ENCODE measurements at regions not wholly inside any gene's neighbourhood (a gene's known extent, or its start where the extent isn't known, plus 50 kb on each side); places are given as distances from the start of the nearest gene placed in this dataset.

DNA sequence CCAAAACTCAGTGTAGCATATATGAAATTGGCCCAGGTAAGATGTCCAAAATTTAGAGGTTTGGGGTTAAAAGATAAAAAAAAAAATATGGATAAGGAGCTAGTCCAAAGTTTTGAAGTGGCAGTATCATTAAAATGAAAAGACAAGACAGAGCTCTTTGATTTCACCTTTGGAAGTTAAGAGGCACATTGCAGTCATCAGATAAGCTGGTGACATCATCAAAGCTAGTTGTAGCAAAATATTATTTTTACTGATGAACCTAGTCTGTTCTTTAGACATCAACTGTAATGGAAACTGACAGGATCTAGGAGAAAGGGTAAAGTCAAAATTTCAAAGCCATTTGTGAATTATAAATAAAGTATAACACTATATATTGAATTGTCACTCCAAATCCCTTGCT, 603.7 kb upstream of the CDH8 start:
- Histone ChIP-seq H3K27ac (no peak overlapping the region), H3K4me3 (no peak overlapping the region), H3K36me3 (no peaks in the 10 kb centered on the region), H3K27me3 (no peaks in the 10 kb centered on the region), H3K4me1 (peaks cover 0 to 21% (median 0%) of the 10 kb centered on the region in 12 donors), H3K9me3 (peaks cover 0 to 9% (median 0%) of the 10 kb centered on the region in 12 donors)
- intact Hi-C loops (cut with DNase I), result no loop called here
- no peak for TF ChIP-seq POLR2A (IDR thresholded peaks at IDR 0.05)
- no peak for TF ChIP-seq CTCF (IDR thresholded peaks at IDR 0.05)
- no peak for ATAC-seq
- DNase-seq, result no peak

DNA sequence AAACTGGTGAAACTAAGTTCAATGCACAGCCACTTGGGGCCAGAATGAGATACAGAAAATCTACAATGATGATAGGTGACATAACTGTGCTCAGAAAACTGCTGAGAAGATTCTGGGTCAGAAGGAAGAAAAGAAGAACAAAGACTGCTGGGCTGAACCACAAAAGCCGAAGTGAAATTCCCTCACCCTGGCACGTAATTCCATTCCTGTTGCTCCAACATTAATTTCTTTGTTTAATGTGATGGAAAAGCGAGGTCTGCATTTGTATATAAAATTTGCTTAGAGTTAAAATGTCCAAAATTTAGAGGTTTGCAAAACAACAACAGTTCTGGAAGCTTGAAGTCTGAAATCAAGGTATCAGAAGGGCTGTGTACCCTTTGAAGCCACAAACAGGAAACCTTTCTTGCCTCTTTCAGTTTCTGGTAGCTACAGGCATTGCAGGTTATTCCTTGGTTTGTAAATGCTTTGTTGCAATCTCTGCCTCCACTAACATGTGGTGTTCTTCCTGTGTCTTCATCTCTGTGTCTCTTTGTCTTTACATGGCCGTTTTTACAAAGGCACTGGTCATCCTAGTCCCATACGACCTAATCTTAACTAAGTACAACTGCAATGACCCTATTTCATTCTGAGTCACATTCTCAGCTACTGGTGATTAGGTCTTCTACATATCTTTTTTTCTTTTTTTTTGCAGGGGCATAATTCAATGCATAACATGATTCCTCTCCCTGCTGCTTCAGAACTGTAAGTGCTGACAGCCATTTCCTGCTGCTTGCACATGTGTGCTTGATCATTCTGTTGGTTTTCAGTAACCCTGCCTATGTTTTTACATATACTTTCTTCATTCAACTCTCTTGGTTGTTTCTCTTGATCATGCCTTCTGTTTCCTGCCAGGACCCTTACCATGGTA, 603.0 kb upstream of the CDH8 start:
- Histone ChIP-seq H3K9me3 (peaks cover 0 to 7% (median 0%) of the 10 kb centered on the region in 12 donors), H3K27ac (peak overlapping the region in 1 of 12 donors; percentile 16), H3K27me3 (no peaks in the 10 kb centered on the region), H3K36me3 (no peaks in the 10 kb centered on the region), H3K4me3 (no peak overlapping the region), H3K4me1 (peaks cover 0 to 21% (median 0%) of the 10 kb centered on the region in 12 donors)
- TF ChIP-seq POLR2A (IDR thresholded peaks at IDR 0.05) (no peak), CTCF (IDR thresholded peaks at IDR 0.05) (no peak)
- DNase-seq (no peak), ATAC-seq (peak in 2 of 4 donors; percentile 20 to 41)
- intact Hi-C loops (cut with DNase I), result no loop called here
- 44 to 56% (median 48%) methylated on average over 5 of the region's 5 CpGs for WGBS, 4 donors

DNA sequence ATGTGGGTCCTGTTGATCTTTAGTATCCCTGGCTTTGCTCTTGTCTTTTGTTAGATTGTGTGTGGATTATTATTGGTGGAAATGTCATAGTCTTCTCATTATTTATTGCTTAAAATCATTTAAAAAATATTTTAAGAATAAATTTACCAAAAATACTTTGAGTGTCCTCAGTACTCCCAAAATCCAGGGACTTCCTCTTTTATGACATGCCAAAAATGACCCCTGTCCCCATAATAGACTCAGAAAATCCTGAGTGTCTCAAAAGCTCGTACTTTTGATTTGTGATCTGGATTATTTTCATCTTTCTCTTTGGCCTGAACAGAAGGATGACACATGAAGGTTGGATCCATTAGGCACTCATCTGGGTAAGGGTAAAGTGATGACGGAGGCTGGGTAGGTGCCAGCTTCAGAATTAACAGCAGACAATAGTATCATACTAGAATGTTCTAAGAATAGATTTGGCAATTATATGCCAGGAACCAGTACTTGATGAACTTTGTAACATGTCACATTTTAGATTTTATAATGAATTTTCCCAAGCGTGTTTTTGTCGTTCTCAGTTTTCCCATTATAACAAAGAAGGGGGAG, 602.2 kb upstream of the CDH8 start:
- 8 to 18% (median 13%) methylated on average over 4 of the region's 4 CpGs for WGBS, 4 donors
- intact Hi-C loops (cut with DNase I), result no loop called here
- H3K4me1 ChIP-seq, result peaks cover 0 to 18% (median 0%) of the 10 kb centered on the region in 12 donors
- no peaks in the 10 kb centered on the region for H3K27me3 ChIP-seq
- H3K27ac ChIP-seq, result peak overlapping the region in 1 of 12 donors; percentile 16
- no peak overlapping the region for H3K4me3 ChIP-seq
- DNase-seq (peak in 4 of 5 donors; percentile 11 to 72 (median 60)), ATAC-seq (peak; percentile 75 to 96 (median 92))
- no peaks in the 10 kb centered on the region for H3K36me3 ChIP-seq
- H3K9me3 ChIP-seq, result peaks cover 0 to 11% (median 0%) of the 10 kb centered on the region in 12 donors
- TF ChIP-seq POLR2A (IDR thresholded peaks at IDR 0.05), result no peak
- no peak for TF ChIP-seq CTCF (IDR thresholded peaks at IDR 0.05)

GRCh38 chr16:62625326-62625725, 589.1 kb upstream of the CDH8 start:
- Histone ChIP-seq H3K27ac (no peak overlapping the region), H3K36me3 (no peaks in the 10 kb centered on the region), H3K4me3 (no peak overlapping the region), H3K4me1 (no peaks in the 10 kb centered on the region), H3K27me3 (no peaks in the 10 kb centered on the region), H3K9me3 (peaks cover 0 to 3% (median 0%) of the 10 kb centered on the region in 12 donors)
- ATAC-seq, result no peak
- DNase-seq, result no peak
- TF ChIP-seq CTCF (IDR thresholded peaks at IDR 0.05) (no peak), POLR2A (IDR thresholded peaks at IDR 0.05) (no peak)
- 7 to 18% (median 9%) methylated on average over 2 of the region's 2 CpGs for whole genome bisulfite sequencing, 4 donors
- intact Hi-C loops (cut with DNase I), result no loop called here
